ENCODE measurements at regions not wholly inside any gene's neighbourhood (a gene's known extent, or its start where the extent isn't known, plus 50 kb on each side); places are given as distances from the start of the nearest gene placed in this dataset.

- no peak for TF ChIP-seq CTCF (IDR thresholded peaks at IDR 0.05)
- TF ChIP-seq POLR2A (IDR thresholded peaks at IDR 0.05): no peak
Observed at GRCh38 chr4:53810643-53811042, 219.4 kb upstream of the LNX1 start.
